ELR (cell line): ENCODE measurements at regions not wholly inside any gene's neighbourhood (a gene's known extent, or its start where the extent isn't known, plus 50 kb on each side); places are given as distances from the start of the nearest gene placed in this dataset.
A peak's percentile ranks its signal among the peaks of the same experiment; 100 is the strongest.
"Not testable (repeated sequence)": the region's sequence is repeated elsewhere in the genome, so short reads cannot be mapped to it uniquely, and the experiment has no call there.

Experiments
- DNase-seq: peaks from one replicate; pipeline ENCODE4 v3.0.0-alpha.2; 2015; ENCODE audit warnings: low read depth

GRCh38 chr20:53856300-53857295 lies 213.8 kb downstream of the BCAS1 start:
- DNase-seq: no peak

- DNase-seq: no peak
These were observed 214.7 kb downstream of the BCAS1 start for GRCh38 chr20:53855733-53856132.

DNA sequence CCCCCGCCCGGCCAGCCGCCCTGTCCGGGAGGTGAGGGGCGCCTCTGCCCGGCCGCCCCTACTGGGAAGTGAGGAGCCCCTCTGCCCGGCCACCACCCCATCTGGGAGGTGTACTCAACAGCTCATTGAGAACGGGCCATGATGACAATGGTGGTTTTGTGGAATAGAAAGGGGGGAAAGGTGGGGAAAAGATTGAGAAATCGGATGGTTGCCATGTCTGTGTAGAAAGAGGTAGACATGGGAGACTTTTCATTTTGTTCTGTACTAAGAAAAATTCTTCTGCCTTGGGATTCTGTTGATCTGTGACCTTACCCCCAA lies 215.8 kb downstream of the BCAS1 start:
- not testable (repeated sequence) for DNase-seq

DNA sequence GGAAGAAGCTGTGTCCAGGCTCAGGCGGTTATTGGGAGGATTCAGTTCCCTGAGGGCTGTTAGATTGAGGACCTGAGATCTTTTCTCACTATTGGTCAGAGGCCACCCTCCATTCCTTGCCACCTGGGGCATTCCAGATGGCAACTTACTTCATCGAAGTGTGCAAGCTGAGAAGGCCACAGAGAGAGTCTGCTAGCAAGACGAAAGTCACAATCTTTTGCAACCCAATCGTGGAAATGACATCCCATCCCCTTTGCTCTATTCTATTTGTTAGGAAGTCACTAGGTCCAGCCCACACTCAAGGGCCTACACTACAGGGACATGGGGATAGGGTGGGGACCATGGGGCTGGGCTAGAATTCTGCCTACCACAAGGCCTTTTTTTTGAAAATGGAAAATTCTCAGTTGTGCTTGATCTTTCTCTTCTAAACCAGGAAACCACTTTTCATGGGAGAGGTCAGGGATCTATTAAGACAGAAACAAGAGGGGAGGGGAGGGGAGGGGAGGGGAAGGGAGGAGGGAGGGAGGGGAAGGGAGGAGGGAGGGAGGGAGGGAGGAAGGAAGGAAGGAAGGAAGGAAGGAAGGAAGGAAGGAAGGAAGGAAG lies 217.2 kb downstream of the BCAS1 start:
- DNase-seq: no peak

GRCh38 chr20:53852691-53853090 lies 217.7 kb downstream of the BCAS1 start:
- no peak for DNase-seq

- DNase-seq: no peak
These were observed 218.4 kb downstream of the BCAS1 start for GRCh38 chr20:53852014-53852413.

- DNase-seq: no peak
These were observed 220.1 kb downstream of the BCAS1 start for GRCh38 chr20:53850319-53850718.

GRCh38 chr20:53849471-53850059 lies 220.8 kb downstream of the BCAS1 start:
- DNase-seq: no peak

- no peak for DNase-seq
These were observed 222.1 kb downstream of the BCAS1 start for GRCh38 chr20:53848304-53848703.

- DNase-seq: no peak
These were observed 222.6 kb downstream of the BCAS1 start for GRCh38 chr20:53847837-53848170.

DNA sequence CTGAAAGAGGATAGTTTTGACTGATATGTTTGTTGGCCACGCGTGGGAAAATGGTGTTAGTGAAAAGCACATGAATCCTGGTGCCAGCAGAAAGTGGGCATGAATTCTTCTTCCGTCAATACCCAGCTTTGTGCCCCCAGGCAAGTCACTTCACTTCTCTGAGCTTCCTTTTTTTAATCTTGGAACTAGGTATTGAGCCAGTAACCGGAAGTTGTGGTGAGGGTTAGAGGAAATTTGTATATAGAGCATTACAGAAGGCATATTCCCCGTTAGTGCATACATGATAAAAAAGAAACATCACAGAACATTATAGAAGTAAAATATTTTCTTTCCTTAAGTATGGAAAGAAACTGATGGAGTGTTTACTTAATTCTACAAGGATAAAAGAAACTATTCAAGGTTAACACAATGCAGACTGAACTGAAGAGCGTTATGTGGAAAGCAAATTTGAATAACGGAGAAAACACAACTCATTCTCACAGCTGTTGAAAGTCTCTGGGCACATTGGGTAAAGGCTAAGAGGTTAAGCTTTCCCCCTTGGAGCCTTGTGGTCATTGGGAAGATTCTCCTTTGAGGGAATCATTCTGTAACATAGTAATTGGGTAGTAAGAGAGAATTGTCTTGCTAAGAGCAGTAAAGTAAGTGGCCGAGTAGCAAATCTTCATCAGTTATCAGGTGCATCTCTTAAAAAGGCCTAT lies 223.1 kb downstream of the BCAS1 start:
- DNase-seq: no peak

DNA sequence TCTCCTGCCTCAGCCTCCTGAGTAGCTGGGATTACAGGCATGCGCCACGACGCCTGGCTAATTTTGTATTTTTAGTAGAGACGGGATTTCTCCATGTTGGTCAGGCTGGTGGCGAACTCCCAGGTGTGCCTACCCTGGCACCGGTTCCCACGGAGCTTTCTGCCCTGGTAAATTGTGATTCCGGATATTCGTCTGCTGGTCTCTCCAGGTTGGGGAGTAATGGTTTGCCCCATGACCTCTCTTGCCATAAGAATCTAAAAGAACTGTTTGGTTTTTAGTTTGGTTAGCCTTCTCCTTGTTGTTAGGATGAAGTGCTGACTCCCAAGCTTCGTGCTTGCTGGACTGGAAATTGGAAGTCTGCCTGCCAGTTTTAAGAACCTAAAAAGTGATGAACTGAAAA lies 223.8 kb downstream of the BCAS1 start:
- DNase-seq: no peak

DNA sequence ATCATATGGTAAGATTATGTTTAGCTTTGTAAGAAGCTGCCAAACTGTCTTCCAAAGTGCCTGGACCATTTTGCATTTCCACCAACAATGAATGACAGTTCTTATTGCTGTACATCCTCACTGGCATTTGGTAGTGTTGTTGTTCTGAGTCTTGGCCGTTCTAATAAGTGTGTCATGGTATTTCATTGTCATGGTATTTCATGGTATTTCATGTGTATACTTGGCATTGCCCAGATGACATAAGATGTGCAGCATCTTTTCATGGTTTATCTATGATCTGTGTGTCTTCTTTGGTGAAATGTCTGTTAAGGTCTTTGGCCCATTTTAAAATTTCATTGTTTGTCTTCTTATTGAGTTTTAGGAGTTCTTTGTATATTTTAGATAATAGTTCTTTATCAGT lies 224.4 kb downstream of the BCAS1 start:
- no peak for DNase-seq

- DNase-seq: no peak
These were observed 226.1 kb downstream of the BCAS1 start for GRCh38 chr20:53844259-53844658.

GRCh38 chr20:53843645-53844044 lies 226.7 kb downstream of the BCAS1 start:
- DNase-seq: no peak

DNA sequence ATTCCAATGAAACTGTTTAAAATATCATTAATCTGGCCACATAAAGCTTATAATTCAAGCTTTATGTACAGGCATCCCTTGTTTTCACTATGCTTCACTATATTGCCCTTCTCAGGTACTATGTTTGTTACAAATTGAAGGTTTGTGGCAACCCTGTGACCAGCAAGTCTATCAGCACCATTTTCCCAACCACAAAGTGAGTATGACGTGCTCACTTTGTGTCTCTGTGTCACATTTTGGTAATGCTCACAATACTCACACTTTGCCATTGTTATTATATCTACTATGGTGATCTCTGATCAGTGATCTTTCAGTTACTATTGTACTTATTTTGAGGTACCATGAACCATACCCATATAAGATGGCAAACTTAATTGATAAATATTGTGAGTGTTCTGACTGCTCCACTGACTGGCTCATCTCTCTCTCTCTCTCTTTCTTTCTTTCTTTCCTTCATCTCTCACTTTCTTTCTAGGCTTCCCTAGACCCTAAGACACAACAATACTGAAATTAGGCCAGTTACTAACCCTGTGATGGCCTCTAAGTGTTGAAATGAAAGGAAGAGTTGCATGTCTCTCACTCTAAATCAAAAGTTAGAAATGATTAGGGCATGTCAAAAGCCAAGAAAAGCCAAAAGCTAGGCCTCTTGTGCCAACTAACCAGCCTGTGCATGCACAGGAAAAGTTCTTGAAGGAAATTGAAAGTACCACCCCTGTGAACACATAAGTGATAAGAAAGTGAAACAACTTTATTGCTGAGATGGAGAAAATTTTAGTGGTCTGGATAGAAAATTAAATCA lies 227.9 kb downstream of the BCAS1 start:
- DNase-seq: no peak

GRCh38 chr20:53841741-53842140 lies 228.7 kb downstream of the BCAS1 start:
- DNase-seq: no peak

GRCh38 chr20:53840532-53840931 lies 229.9 kb downstream of the BCAS1 start:
- peak; percentile 55 for DNase-seq

DNA sequence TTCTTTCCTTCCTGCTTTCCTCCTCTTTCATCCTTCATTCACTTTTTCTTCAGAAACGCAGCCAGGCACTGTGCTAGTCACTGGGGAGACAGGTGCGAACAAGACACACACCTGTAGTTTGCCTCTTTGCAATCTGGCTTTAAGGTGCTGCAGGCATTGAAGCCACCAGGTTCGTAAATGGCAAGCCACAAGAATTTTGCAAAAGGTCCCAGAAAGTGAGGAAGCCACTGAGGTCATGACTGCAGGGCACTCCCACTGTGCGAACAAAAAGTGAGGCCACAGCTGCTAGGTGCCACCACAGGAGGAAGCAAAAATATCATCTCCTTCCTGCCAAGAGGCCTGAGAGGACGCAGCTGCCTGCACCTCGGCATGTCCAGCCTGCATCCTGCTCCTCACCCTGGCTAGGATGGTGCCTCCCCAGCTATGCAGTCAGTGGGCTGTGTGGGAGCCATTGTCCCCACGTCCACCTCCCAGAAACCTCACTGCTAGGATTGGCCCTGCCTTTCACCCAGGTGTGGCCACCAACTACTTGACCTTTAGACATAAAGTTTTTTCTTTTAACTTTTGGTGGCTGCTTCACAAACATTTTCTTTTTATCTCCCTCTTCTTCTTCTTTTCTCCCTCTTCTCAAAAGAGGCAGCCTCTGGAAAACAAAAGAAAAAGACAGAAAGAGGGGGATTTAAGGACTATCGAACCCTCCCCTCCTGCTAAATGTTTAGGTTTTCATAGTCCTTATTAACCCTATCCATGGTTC lies 230.8 kb downstream of the BCAS1 start:
- DNase-seq: no peak

DNA sequence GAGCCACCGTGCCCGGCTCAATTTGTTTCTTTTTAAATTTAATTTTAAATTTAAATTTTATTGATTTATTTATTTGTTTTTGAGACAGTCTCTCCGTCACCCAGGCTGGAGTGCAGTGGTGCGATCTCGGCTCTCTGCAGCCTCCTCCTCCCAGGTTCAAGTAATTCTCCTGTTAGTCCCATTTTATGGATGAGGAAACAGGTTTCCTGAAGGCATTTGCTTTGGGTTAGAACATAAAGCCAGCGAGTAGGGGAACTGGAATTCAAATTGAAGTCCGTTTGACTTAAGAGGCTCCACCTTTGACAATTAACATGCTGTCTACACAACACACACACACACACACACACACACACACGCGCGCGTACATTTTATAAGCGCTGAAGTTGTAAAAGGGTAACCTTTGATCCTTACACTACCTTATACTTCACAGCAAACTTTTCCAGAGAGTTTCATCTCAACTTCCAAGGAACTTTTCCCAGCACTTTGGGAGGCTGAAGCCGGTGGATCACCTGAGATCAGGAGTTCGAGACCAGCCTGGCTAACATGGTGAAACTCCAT lies 232.0 kb downstream of the BCAS1 start:
- DNase-seq: no peak
